IMR-90 (cell line): ENCODE measurements at regions not wholly inside any gene's neighbourhood (a gene's known extent, or its start where the extent isn't known, plus 50 kb on each side); places are given as distances from the start of the nearest gene placed in this dataset.

Source experiments
- CEBPB ChIP-seq: IDR thresholded peaks from 2 replicates; pipeline ENCODE4 v1.6.1; 2012; ENCODE audit warnings: low read depth, low read length, improper control_type of control experiment
- CHD1 ChIP-seq: IDR thresholded peaks from 2 replicates; pipeline ENCODE4 v1.6.1; 2012; ENCODE audit warnings: low read depth, low read length, improper control_type of control experiment
- MAFK ChIP-seq: IDR thresholded peaks from 2 replicates; pipeline ENCODE4 v1.6.1; 2012; ENCODE audit warnings: low read depth, low read length, improper control_type of control experiment
- NFE2L2 ChIP-seq: fragments of 150-350 bp; IDR thresholded peaks from 2 replicates; pipeline ENCODE4 v1.6.1; 2016; ENCODE audit warnings: low read depth, mild to moderate bottlenecking, low read length
- POLR2A ChIP-seq: IDR thresholded peaks from 2 replicates; pipeline ENCODE4 v1.6.1; 2012; ENCODE audit warnings: mild to moderate bottlenecking, low read depth, low read length
- RAD21 ChIP-seq: IDR thresholded peaks from 2 replicates; pipeline ENCODE4 v1.6.1; 2012; ENCODE audit warnings: low read length, improper control_type of control experiment
- RCOR1 ChIP-seq: IDR thresholded peaks from 2 replicates; pipeline ENCODE4 v1.6.1; 2012; ENCODE audit warnings: mild to moderate bottlenecking, low read length, improper control_type of control experiment; ENCODE audit not compliant: insufficient replicate concordance
- RFX5 ChIP-seq: IDR thresholded peaks from 2 replicates; pipeline ENCODE4 v1.8.0; 2012; ENCODE audit warnings: low read depth, mild to moderate bottlenecking, low read length, moderate library complexity
- SMC3 ChIP-seq: fragments of 150-350 bp; IDR thresholded peaks from 2 replicates; pipeline ENCODE4 v1.6.1; 2016; ENCODE audit warnings: low read depth, mild to moderate bottlenecking, antibody characterized with exemption, low read length, moderate library complexity
- TF ChIP-seq, protein P1 (sequence below): conservative IDR thresholded peaks from 2 replicates; pipeline ENCODE4 v1.5.1; 2012; ENCODE audit warnings: mild to moderate bottlenecking, low read depth, low read length, improper control_type of control experiment

GRCh38 chr5:174221946-174222345 lies 176.4 kb downstream of the NSG2 start:
- TF ChIP-seq, protein P1, sequence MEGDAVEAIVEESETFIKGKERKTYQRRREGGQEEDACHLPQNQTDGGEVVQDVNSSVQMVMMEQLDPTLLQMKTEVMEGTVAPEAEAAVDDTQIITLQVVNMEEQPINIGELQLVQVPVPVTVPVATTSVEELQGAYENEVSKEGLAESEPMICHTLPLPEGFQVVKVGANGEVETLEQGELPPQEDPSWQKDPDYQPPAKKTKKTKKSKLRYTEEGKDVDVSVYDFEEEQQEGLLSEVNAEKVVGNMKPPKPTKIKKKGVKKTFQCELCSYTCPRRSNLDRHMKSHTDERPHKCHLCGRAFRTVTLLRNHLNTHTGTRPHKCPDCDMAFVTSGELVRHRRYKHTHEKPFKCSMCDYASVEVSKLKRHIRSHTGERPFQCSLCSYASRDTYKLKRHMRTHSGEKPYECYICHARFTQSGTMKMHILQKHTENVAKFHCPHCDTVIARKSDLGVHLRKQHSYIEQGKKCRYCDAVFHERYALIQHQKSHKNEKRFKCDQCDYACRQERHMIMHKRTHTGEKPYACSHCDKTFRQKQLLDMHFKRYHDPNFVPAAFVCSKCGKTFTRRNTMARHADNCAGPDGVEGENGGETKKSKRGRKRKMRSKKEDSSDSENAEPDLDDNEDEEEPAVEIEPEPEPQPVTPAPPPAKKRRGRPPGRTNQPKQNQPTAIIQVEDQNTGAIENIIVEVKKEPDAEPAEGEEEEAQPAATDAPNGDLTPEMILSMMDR, result no peak
- TF ChIP-seq SMC3 (no peak), CEBPB (no peak), MAFK (no peak), POLR2A (no peak), CHD1 (no peak), RCOR1 (no peak), NFE2L2 (no peak), RAD21 (no peak), RFX5 (no peak)
